Fibroblast of lung (primary cell): ENCODE measurements at regions not wholly inside any gene's neighbourhood (a gene's known extent, or its start where the extent isn't known, plus 50 kb on each side); places are given as distances from the start of the nearest gene placed in this dataset.

Source experiments
- EZH2 ChIP-seq: IDR thresholded peaks from 2 replicates; pipeline ENCODE4 v1.5.1; 2012; ENCODE audit warnings: low read length, control low read depth, mild to moderate bottlenecking; ENCODE audit errors: missing control alignments
- TF ChIP-seq, protein P1 (sequence below), 2 donors: IDR thresholded peaks in 1 of 2; conservative IDR thresholded peaks in 1 of 2; 1 replicate in 1 of 2; 2 replicates in 1 of 2; pipeline ENCODE4 v1.5.1; 2011 to 2012; ENCODE audit warnings: low read length in 2 of 2, control low read depth in 1 of 2, inconsistent platforms in 1 of 2, low read depth in 1 of 2, mild to moderate bottlenecking in 1 of 2

DNA sequence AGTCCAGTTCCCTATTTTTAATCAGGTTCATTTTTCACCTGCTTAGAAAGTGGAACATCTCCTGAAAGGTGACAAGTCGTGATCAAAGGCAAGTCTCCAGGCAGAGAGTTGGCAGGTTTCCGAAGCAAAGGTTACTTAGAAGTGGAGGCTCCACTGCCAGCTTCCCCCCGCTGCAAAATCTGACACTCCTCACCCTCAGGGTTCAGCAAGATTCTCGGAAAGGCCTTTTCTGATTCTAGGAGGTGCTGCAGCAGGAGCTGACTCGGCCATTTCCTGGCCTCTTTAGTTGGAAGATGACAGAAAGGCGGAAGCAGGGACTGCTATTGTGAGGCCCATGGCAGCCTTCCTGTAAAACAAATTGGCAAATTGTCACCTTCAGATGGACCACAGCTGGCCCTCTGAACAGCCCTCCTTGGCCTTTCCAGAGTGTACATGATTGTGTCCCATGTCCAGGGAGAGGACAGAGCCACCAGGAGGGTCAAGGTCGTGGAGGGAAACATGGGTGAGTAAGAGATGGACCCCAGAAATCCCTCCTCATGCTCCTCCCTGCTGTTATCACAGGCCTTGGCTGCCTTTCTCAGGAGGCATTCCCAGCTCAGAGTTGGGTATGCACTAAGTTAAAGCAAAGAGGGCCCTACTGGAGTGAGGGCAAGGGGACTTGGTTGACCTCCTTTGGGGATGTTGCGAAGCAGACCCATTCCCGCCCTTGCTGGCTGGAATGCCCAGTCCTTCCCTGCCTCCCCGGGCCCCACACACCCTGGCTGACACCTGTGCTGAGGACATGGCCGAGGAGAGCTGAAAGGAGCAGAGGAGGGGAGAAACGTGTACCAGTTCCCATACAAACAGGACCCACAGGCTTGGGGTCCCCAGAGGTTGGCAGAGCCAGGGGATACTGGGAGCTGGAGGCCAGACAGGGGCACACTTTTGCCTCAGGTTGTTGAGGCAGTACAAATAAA lies 115.5 kb upstream of the IRF2BP2 start:
- TF ChIP-seq, protein P1, sequence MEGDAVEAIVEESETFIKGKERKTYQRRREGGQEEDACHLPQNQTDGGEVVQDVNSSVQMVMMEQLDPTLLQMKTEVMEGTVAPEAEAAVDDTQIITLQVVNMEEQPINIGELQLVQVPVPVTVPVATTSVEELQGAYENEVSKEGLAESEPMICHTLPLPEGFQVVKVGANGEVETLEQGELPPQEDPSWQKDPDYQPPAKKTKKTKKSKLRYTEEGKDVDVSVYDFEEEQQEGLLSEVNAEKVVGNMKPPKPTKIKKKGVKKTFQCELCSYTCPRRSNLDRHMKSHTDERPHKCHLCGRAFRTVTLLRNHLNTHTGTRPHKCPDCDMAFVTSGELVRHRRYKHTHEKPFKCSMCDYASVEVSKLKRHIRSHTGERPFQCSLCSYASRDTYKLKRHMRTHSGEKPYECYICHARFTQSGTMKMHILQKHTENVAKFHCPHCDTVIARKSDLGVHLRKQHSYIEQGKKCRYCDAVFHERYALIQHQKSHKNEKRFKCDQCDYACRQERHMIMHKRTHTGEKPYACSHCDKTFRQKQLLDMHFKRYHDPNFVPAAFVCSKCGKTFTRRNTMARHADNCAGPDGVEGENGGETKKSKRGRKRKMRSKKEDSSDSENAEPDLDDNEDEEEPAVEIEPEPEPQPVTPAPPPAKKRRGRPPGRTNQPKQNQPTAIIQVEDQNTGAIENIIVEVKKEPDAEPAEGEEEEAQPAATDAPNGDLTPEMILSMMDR (conservative IDR thresholded peaks at IDR 0.05 in 1 of 2, IDR thresholded peaks at IDR 0.05 in 1 of 2; ENCODE audit: low read depth in 1 of 2, low read length in 2 of 2): no peak
- TF ChIP-seq EZH2: no peak
